GM12878 (cell line): ENCODE measurements at regions not wholly inside any gene's neighbourhood (a gene's known extent, or its start where the extent isn't known, plus 50 kb on each side); places are given as distances from the start of the nearest gene placed in this dataset.

Source experiments
- CEBPB ChIP-seq, 2 experiments: fragments of 150-350 bp in 1 of 2; IDR thresholded peaks; 2 replicates each; pipeline ENCODE4 v1.6.1; 2012 to 2014; ENCODE audit warnings: low read depth in 2 of 2, low read length in 2 of 2, borderline replicate concordance in 1 of 2, inconsistent platforms in 1 of 2
- CTCF ChIP-seq, 3 experiments: IDR thresholded peaks in 2 of 3; conservative IDR thresholded peaks in 1 of 3; 2 replicates each; pipeline ENCODE4 v1.5.1; 2011; ENCODE audit warnings: low read depth in 3 of 3, low read length in 3 of 3, mild to moderate bottlenecking in 3 of 3, control low read depth in 2 of 3, moderate library complexity in 2 of 3, inconsistent platforms in 1 of 3, mixed read lengths in 1 of 3; ENCODE audit not compliant: control insufficient read depth in 2 of 3, insufficient read depth in 1 of 3; ENCODE audit errors: extremely low read depth in 1 of 3
- FOS ChIP-seq: IDR thresholded peaks from 3 replicates; pipeline ENCODE4 v1.6.1; 2011; ENCODE audit warnings: borderline replicate concordance; ENCODE audit not compliant: insufficient read length; ENCODE audit errors: extremely low read depth
- FOXM1 ChIP-seq: IDR thresholded peaks from 2 replicates; pipeline ENCODE4 v1.6.1; 2012; ENCODE audit warnings: low read depth, mild to moderate bottlenecking, inconsistent platforms, low read length, moderate library complexity
- MXI1 ChIP-seq: fragments of 150-350 bp; IDR thresholded peaks from 2 replicates; pipeline ENCODE4 v1.6.1; 2011; ENCODE audit warnings: low read depth, mild to moderate bottlenecking, inconsistent platforms, low read length, improper control_type of control experiment
- MYC ChIP-seq: IDR thresholded peaks from 2 replicates; pipeline ENCODE4 v1.6.1; 2011; ENCODE audit warnings: mild to moderate bottlenecking, low read length, moderate library complexity, inconsistent platforms; ENCODE audit not compliant: insufficient read depth, insufficient replicate concordance, insufficient read length, severe bottlenecking
- REST ChIP-seq: IDR thresholded peaks from 2 replicates; pipeline ENCODE4 v1.6.1; 2012; ENCODE audit warnings: mild to moderate bottlenecking, low read depth, low read length
- TAF1 ChIP-seq: IDR thresholded peaks from 2 replicates; pipeline ENCODE4 v1.6.1; 2011; ENCODE audit warnings: mild to moderate bottlenecking, low read depth, low read length, borderline replicate concordance
- TARDBP ChIP-seq: IDR thresholded peaks from 2 replicates; pipeline ENCODE4 v1.6.1; 2016; ENCODE audit warnings: borderline replicate concordance
- TBL1XR1 ChIP-seq: IDR thresholded peaks from 2 replicates; pipeline ENCODE4 v1.6.1; 2012; ENCODE audit warnings: low read depth, low read length, improper control_type of control experiment
- TF ChIP-seq, protein P1 (sequence below): IDR thresholded peaks from 2 replicates; pipeline ENCODE4 v1.6.1; 2011; ENCODE audit warnings: borderline replicate concordance, low read depth, mild to moderate bottlenecking, moderate library complexity, mixed read lengths, low read length; ENCODE audit not compliant: insufficient read depth; ENCODE audit errors: extremely low read length

- TF ChIP-seq MXI1: no peak
- TF ChIP-seq FOS: no peak
- no peak for TF ChIP-seq MYC
- TF ChIP-seq CTCF (IDR thresholded peaks at IDR 0.05 in 2 of 3, conservative IDR thresholded peaks at IDR 0.05 in 1 of 3; ENCODE audit: control insufficient read depth in 2 of 3, extremely low read depth in 1 of 3, insufficient read depth in 1 of 3, low read depth in 3 of 3, low read length in 3 of 3): no peak
- TF ChIP-seq REST: no peak
- TF ChIP-seq TBL1XR1: no peak
- TF ChIP-seq FOXM1: no peak
- no peak for TF ChIP-seq TAF1
- TF ChIP-seq TARDBP: no peak
- TF ChIP-seq, protein P1, sequence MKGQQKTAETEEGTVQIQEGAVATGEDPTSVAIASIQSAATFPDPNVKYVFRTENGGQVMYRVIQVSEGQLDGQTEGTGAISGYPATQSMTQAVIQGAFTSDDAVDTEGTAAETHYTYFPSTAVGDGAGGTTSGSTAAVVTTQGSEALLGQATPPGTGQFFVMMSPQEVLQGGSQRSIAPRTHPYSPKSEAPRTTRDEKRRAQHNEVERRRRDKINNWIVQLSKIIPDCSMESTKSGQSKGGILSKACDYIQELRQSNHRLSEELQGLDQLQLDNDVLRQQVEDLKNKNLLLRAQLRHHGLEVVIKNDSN: no peak
- TF ChIP-seq CEBPB (IDR thresholded peaks at IDR 0.05; ENCODE audit: borderline replicate concordance in 1 of 2, low read depth in 2 of 2, low read length in 2 of 2): no peak
Measured at GRCh38 chr1:8239306-8240023, 78.4 kb upstream of the SLC45A1 start.
